Endothelial cell of umbilical vein (primary cell): ENCODE measurements at regions not wholly inside any gene's neighbourhood (a gene's known extent, or its start where the extent isn't known, plus 50 kb on each side); places are given as distances from the start of the nearest gene placed in this dataset.

Experiments
- BruUV-seq: library from RNA; stranded (reverse); fragments of 400-500 nt; replicated peaks from 2 replicates; lab custom pipeline; 2021; lab: Mats Ljungman, UMichigan
- CTCF ChIA-PET: fragments of 300-600, 350-600 bp; sonication (Branson Sonifier 250); formaldehyde crosslinking; loops from one replicate; lab custom pipeline; 2021; ENCODE audit warnings: antibody characterized with exemption, inconsistent platforms; lab: Charles Lee
- POLR2A ChIA-PET: fragments of 300-600, 350-600 bp; sonication (Branson Sonifier 250); formaldehyde crosslinking; loops from one replicate; lab custom pipeline; 2021; ENCODE audit warnings: antibody characterized with exemption, inconsistent platforms; lab: Charles Lee
- DNase-seq: peaks from one replicate; pipeline ENCODE4 v3.0.0-alpha.2; 2011; ENCODE audit warnings: low read depth, low spot score
- FAIRE-seq: peaks from 2 replicates; lab custom pipeline; 2011; peaks lifted over from hg19 to GRCh38; lab: Jason Lieb, UNC
- H2AFZ ChIP-seq: 2 replicates; pipeline ENCODE4 v1.6.0; 2012; ENCODE audit warnings: low read depth, low read length, control low read depth, inconsistent platforms
- H3K27ac ChIP-seq: 2 replicates; pipeline ENCODE4 v1.5.1; 2011; ENCODE audit warnings: low read depth, mild to moderate bottlenecking, control low read depth, low read length, moderate library complexity; ENCODE audit not compliant: insufficient read depth
- H3K27me3 ChIP-seq, 2 experiments: 2 replicates each; pipeline versions ENCODE4 v1.6.0 to v1.6.1; 2011; ENCODE audit warnings: low read length in 2 of 2, mixed read lengths in 1 of 2; ENCODE audit not compliant: control insufficient read depth in 2 of 2, insufficient read depth in 2 of 2
- H3K36me3 ChIP-seq, 2 experiments: 2 replicates in 1 of 2; 3 replicates in 1 of 2; pipeline ENCODE4 v1.5.1; 2011; ENCODE audit warnings: low read length in 2 of 2, mild to moderate bottlenecking in 1 of 2, moderate library complexity in 1 of 2; ENCODE audit not compliant: control insufficient read depth in 2 of 2, insufficient read depth in 2 of 2; ENCODE audit errors: extremely low read depth in 1 of 2
- H3K4me1 ChIP-seq: 3 replicates; pipeline ENCODE4 v1.5.1; 2011; ENCODE audit warnings: mild to moderate bottlenecking, low read length; ENCODE audit not compliant: control insufficient read depth, insufficient read depth; ENCODE audit errors: extremely low read depth
- H3K4me2 ChIP-seq: 2 replicates; pipeline ENCODE4 v1.6.1; 2011; ENCODE audit warnings: low read length, control low read depth, mixed read lengths; ENCODE audit not compliant: insufficient read depth
- H3K4me3 ChIP-seq, 3 experiments: fragments of 200-600 bp in 1 of 3; sonication (generic), shearing (Covaris generic) in 1 of 3; replicated peaks in 1 of 3; 2 replicates each; pipeline ENCODE4 v1.5.1; 2011 to 2016; ENCODE audit warnings: control low read depth in 3 of 3, low read length in 3 of 3, mild to moderate bottlenecking in 2 of 3, inconsistent platforms in 1 of 3, low read depth in 1 of 3, moderate library complexity in 1 of 3; ENCODE audit not compliant: insufficient read depth in 1 of 3
- H3K79me2 ChIP-seq: 2 replicates; pipeline ENCODE4 v1.6.0; 2012; ENCODE audit warnings: low read length, inconsistent platforms; ENCODE audit not compliant: control insufficient read depth, insufficient read depth
- H3K9ac ChIP-seq: replicated peaks from 2 replicates; pipeline ENCODE3; 2011; ENCODE audit warnings: low read length, control low read depth; ENCODE audit not compliant: insufficient read depth; ENCODE audit errors: extremely low read depth
- H3K9me1 ChIP-seq: replicated peaks from 3 replicates; pipeline ENCODE4 v1.6.0; 2011; ENCODE audit warnings: mild to moderate bottlenecking, low read length; ENCODE audit not compliant: control insufficient read depth, insufficient read depth; ENCODE audit errors: extremely low read depth
- H3K9me3 ChIP-seq: replicated peaks from 2 replicates; pipeline ENCODE4 v1.5.1; 2012; ENCODE audit warnings: low read length, inconsistent platforms; ENCODE audit not compliant: control insufficient read depth, insufficient read depth
- H4K20me1 ChIP-seq: replicated peaks from 2 replicates; pipeline ENCODE3; 2011; ENCODE audit warnings: mild to moderate bottlenecking, low read length; ENCODE audit not compliant: control insufficient read depth, insufficient read depth; ENCODE audit errors: extremely low read depth
- CTCF ChIP-seq, 2 donors: IDR thresholded peaks; 1 replicate in 1 of 2; 2 replicates in 1 of 2; pipeline ENCODE4 v1.5.1; 2011; ENCODE audit warnings: low read length in 2 of 2, mild to moderate bottlenecking in 2 of 2, moderate library complexity in 2 of 2, control low read depth in 1 of 2, inconsistent platforms in 1 of 2, low read depth in 1 of 2; ENCODE audit not compliant: insufficient read depth in 1 of 2; ENCODE audit errors: extremely low read depth in 1 of 2
- EZH2 ChIP-seq: IDR thresholded peaks from 2 replicates; pipeline ENCODE4 v1.6.1; 2012; ENCODE audit warnings: borderline replicate concordance, low read depth, mild to moderate bottlenecking, moderate library complexity, low read length, inconsistent platforms; ENCODE audit not compliant: severe bottlenecking
- FOS ChIP-seq: IDR thresholded peaks from 2 replicates; pipeline ENCODE4 v1.6.1; 2011; ENCODE audit warnings: mild to moderate bottlenecking, low read length, moderate library complexity, borderline replicate concordance; ENCODE audit not compliant: insufficient read depth
- GATA2 ChIP-seq: IDR thresholded peaks from 2 replicates; pipeline ENCODE4 v1.7.0; 2011; ENCODE audit warnings: low read depth, mild to moderate bottlenecking, moderate library complexity, mixed read lengths, low read length; ENCODE audit not compliant: insufficient read length, insufficient read depth
- JUN ChIP-seq: IDR thresholded peaks from 2 replicates; pipeline ENCODE4 v1.6.1; 2011; ENCODE audit warnings: borderline replicate concordance, low read depth; ENCODE audit not compliant: insufficient read length, insufficient read depth
- MAX ChIP-seq: IDR thresholded peaks from 2 replicates; pipeline ENCODE4 v1.6.1; 2011; ENCODE audit not compliant: insufficient read depth, insufficient read length
- MYC ChIP-seq: IDR thresholded peaks from one replicate; pipeline ENCODE4 v1.6.1; 2011; ENCODE audit warnings: mild to moderate bottlenecking, low read depth, low read length
- POLR2A ChIP-seq: IDR thresholded peaks from 2 replicates; pipeline ENCODE4 v1.6.1; 2012; ENCODE audit warnings: low read depth, mild to moderate bottlenecking, control low read depth, low read length
- POLR2AphosphoS5 ChIP-seq: IDR thresholded peaks from 2 replicates; pipeline ENCODE4 v1.6.1; 2012; ENCODE audit warnings: low read depth, mild to moderate bottlenecking, control low read depth, low read length, moderate library complexity; ENCODE audit not compliant: insufficient read depth
- dilution Hi-C: fragments of 300-500 bp; cut with MboI; formaldehyde crosslinking; loops from one replicate; pipeline ENCODE4 v1.15.0; 2019; ENCODE audit warnings: low sequenced_read_pairs; ENCODE audit not compliant: extremely low pct_ligation_motif_present
- intact Hi-C: fragments of 100-400 bp; cut with micrococcal nuclease; formaldehyde crosslinking; loops from one replicate; pipeline ENCODE4 v1.10.0; 2022

GRCh38 chr2:176555112-176555511 lies 285.9 kb downstream of the MTX2 start:
- H3K4me2 ChIP-seq = no peak overlapping the region
- H3K36me3 ChIP-seq = no peaks in the 10 kb centered on the region
- intact Hi-C loops = loop anchor here (2.0 to 10.0 kb wide), 2 partner anchors 260 to 366 kb away; partner anchors contain the start of gene HOXD1
- no peaks in the 10 kb centered on the region for H3K27me3 ChIP-seq
- DNase-seq (no peak), FAIRE-seq (peak; percentile 35)
- no peaks in the 10 kb centered on the region for H3K9me3 ChIP-seq
- no peaks in the 10 kb centered on the region for H3K79me2 ChIP-seq
- H3K9me1 ChIP-seq = no peaks in the 10 kb centered on the region
- no peak overlapping the region for H3K9ac ChIP-seq
- no peak overlapping the region for H2AFZ ChIP-seq
- no peak overlapping the region for H3K27ac ChIP-seq
- no TSS peak for BruUV-seq
- H3K4me1 ChIP-seq = peaks cover 13% of the 10 kb centered on the region
- ChIA-PET CTCF (interaction anchor here (0.6 to 3.8 kb wide), 72 partner anchors 10 to 594 kb away, joined by 3 to 243 read pairs (median 6); partner anchors contain the start of genes HOXD1, HOXD10, HOXD4 and HOXD8), POLR2A (interaction anchor here (0.9 to 2.6 kb wide), 4 partner anchors 7 to 415 kb away, joined by 3 to 13 read pairs (median 3); no protein-coding TSS in a partner anchor)
- TF ChIP-seq JUN (no peak), GATA2 (no peak), MAX (no peak), EZH2 (no peak)
- H4K20me1 ChIP-seq = no peaks in the 10 kb centered on the region
- dilution Hi-C loops = loop anchor here (25.0 kb wide), 1 partner anchor 582 kb away; no protein-coding TSS in a partner anchor
- no peak overlapping the region for H3K4me3 ChIP-seq

- no peak for FAIRE-seq
- Histone ChIP-seq H3K27me3 (no peaks in the 10 kb centered on the region), H3K9me3 (no peaks in the 10 kb centered on the region), H3K36me3 (no peaks in the 10 kb centered on the region), H4K20me1 (no peaks in the 10 kb centered on the region), H3K79me2 (no peaks in the 10 kb centered on the region), H3K4me2 (no peak overlapping the region), H3K4me3 (no peak overlapping the region), H3K27ac (no peak overlapping the region), H3K9me1 (no peaks in the 10 kb centered on the region), H3K9ac (no peak overlapping the region), H2AFZ (no peak overlapping the region), H3K4me1 (peaks cover 13% of the 10 kb centered on the region)
- BruUV-seq = no TSS peak
- CTCF ChIA-PET = interaction anchor here (0.7 to 1.8 kb wide), 6 partner anchors 81 to 429 kb away, joined by 3 to 7 read pairs (median 4); no protein-coding TSS in a partner anchor
- POLR2A ChIA-PET = no interaction called here
- no peak for TF ChIP-seq JUN
- TF ChIP-seq GATA2 = no peak
- no peak for TF ChIP-seq POLR2A
- TF ChIP-seq CTCF (IDR thresholded peaks at IDR 0.05; ENCODE audit: extremely low read depth in 1 of 2, insufficient read depth in 1 of 2, low read depth in 1 of 2, low read length in 2 of 2) = no peak
- no peak for TF ChIP-seq FOS
- TF ChIP-seq EZH2 = no peak
- no peak for TF ChIP-seq MYC
- no peak for TF ChIP-seq POLR2AphosphoS5
- no peak for TF ChIP-seq MAX
- dilution Hi-C loops (loop anchor here (25.0 kb wide), 1 partner anchor 582 kb away; no protein-coding TSS in a partner anchor), intact Hi-C loops (loop anchor here (2.0 to 10.0 kb wide), 2 partner anchors 259 to 367 kb away; partner anchors contain the start of gene HOXD1)
- DNase-seq = no peak
These were observed 286.5 kb downstream of the MTX2 start for GRCh38 chr2:176555781-176556180.
